Cardiac fibroblast (primary cell): ENCODE measurements at regions not wholly inside any gene's neighbourhood (a gene's known extent, or its start where the extent isn't known, plus 50 kb on each side); places are given as distances from the start of the nearest gene placed in this dataset.
"Not testable (repeated sequence)": the region's sequence is repeated elsewhere in the genome, so short reads cannot be mapped to it uniquely, and the experiment has no call there.

Source experiments
- DNase-seq, 2 donors: peaks; one replicate each; pipeline versions ENCODE4 v3.0.0 to v3.0.0-alpha.2; 2010; ENCODE audit warnings: low read depth in 2 of 2
- H3K4me3 ChIP-seq, 2 donors: replicated peaks in 1 of 2; 1 replicate in 1 of 2; 2 replicates in 1 of 2; pipeline ENCODE4 v1.5.1; 2011; ENCODE audit warnings: low read depth in 2 of 2, low read length in 2 of 2, mild to moderate bottlenecking in 2 of 2, moderate library complexity in 1 of 2
- CTCF ChIP-seq: IDR thresholded peaks from one replicate; pipeline ENCODE4 v1.5.1; 2011; ENCODE audit warnings: low read depth, mild to moderate bottlenecking, low read length, inconsistent platforms

- peak in 1 of 2 donors; percentile 63 for DNase-seq
- TF ChIP-seq CTCF = no peak
- H3K4me3 ChIP-seq = no peak overlapping the region
These were observed 326.4 kb upstream of the TARS1 start for GRCh38 chr5:33114361-33114760.

GRCh38 chr5:33115467-33115866 is 325.3 kb upstream of the TARS1 start:
- H3K4me3 ChIP-seq = no peak overlapping the region
- no peak for TF ChIP-seq CTCF
- no peak for DNase-seq

- TF ChIP-seq CTCF = no peak
- no peak overlapping the region for H3K4me3 ChIP-seq
- DNase-seq = peak in 1 of 2 donors; percentile 34
These were observed 321.9 kb upstream of the TARS1 start for GRCh38 chr5:33118761-33119415.

GRCh38 chr5:33120671-33121070 is 320.1 kb upstream of the TARS1 start:
- TF ChIP-seq CTCF = no peak
- DNase-seq = peak; percentile 59 to 79
- H3K4me3 ChIP-seq = no peak overlapping the region

- no peak overlapping the region for H3K4me3 ChIP-seq
- peak in 1 of 2 donors; percentile 32 for DNase-seq
- no peak for TF ChIP-seq CTCF
These were observed 311.5 kb upstream of the TARS1 start for GRCh38 chr5:33129309-33129708.

- no peak overlapping the region for H3K4me3 ChIP-seq
- no peak for DNase-seq
- TF ChIP-seq CTCF = no peak
These were observed 304.0 kb upstream of the TARS1 start for GRCh38 chr5:33136785-33137184.

GRCh38 chr5:33138145-33138544 is 302.6 kb upstream of the TARS1 start:
- not testable (repeated sequence) for H3K4me3 ChIP-seq, DNase-seq
